Stimulated activated CD4-positive, alpha-beta T cell treated with anti-CD3 and anti-CD28 coated beads, Interleukin-1b, Interleukin-23, amount 100 ng/mL, for 24 hours (primary cell): ENCODE measurements at regions not wholly inside any gene's neighbourhood (a gene's known extent, or its start where the extent isn't known, plus 50 kb on each side); places are given as distances from the start of the nearest gene placed in this dataset.

ENCODE experiments used
- DNase-seq, 4 experiments: peaks; one replicate each; pipeline ENCODE4 v3.0.0-alpha.2; 2020; ENCODE audit warnings: low read depth in 4 of 4, low spot score in 1 of 4

- DNase-seq: no peak
Measured at GRCh38 chr9:113646946-113647914, 183.7 kb downstream of the RGS3 start.

GRCh38 chr9:113648048-113648447 is 184.5 kb downstream of the RGS3 start:
- DNase-seq: no peak

GRCh38 chr9:113648586-113648985 is 185.1 kb downstream of the RGS3 start:
- DNase-seq: no peak

GRCh38 chr9:113649054-113649453 is 185.5 kb downstream of the RGS3 start:
- DNase-seq: no peak

GRCh38 chr9:113649855-113650206 is 186.3 kb downstream of the RGS3 start:
- DNase-seq: no peak

- no peak for DNase-seq
Measured at GRCh38 chr9:113650207-113651131, 186.9 kb downstream of the RGS3 start.

GRCh38 chr9:113651896-113652295 is 188.4 kb downstream of the RGS3 start:
- DNase-seq: no peak

- DNase-seq: no peak
Measured at GRCh38 chr9:113652355-113653152, 189.0 kb downstream of the RGS3 start.

GRCh38 chr9:113653746-113654604 is 190.4 kb downstream of the RGS3 start:
- DNase-seq: no peak

GRCh38 chr9:113654605-113655428 is 191.3 kb downstream of the RGS3 start:
- DNase-seq: no peak

GRCh38 chr9:113656771-113657670 is 193.5 kb downstream of the RGS3 start:
- no peak for DNase-seq

GRCh38 chr9:113657765-113658544 is 194.4 kb downstream of the RGS3 start:
- peak; percentile 49 to 78 (median 70) for DNase-seq

GRCh38 chr9:113658545-113658895 is 195.0 kb downstream of the RGS3 start:
- DNase-seq: no peak

- no peak for DNase-seq
Measured at GRCh38 chr9:113659039-113659438, 195.5 kb downstream of the RGS3 start.

GRCh38 chr9:113659740-113660139 is 196.2 kb downstream of the RGS3 start:
- DNase-seq: no peak

- no peak for DNase-seq
Measured at GRCh38 chr9:113660196-113660595, 196.7 kb downstream of the RGS3 start.

GRCh38 chr9:113661074-113661473 is 197.5 kb downstream of the RGS3 start:
- no peak for DNase-seq
